HepG2 (cell line): ENCODE measurements at regions not wholly inside any gene's neighbourhood (a gene's known extent, or its start where the extent isn't known, plus 50 kb on each side); places are given as distances from the start of the nearest gene placed in this dataset.

ENCODE experiments used
- BRCA1 ChIP-seq: sonication (generic); formaldehyde crosslinking; IDR thresholded peaks from 2 replicates; pipeline ENCODE4 v1.4.0; 2020; ENCODE audit warnings: missing genetic modification reagents
- CHD4 ChIP-seq: fragments of 200-600 bp; sonication (generic); IDR thresholded peaks from 2 replicates; pipeline ENCODE4 v1.7.0; 2017; ENCODE audit warnings: mild to moderate bottlenecking, low read length, borderline replicate concordance
- CREM ChIP-seq, 2 experiments: sonication (generic) in 1 of 2; formaldehyde crosslinking in 1 of 2; IDR thresholded peaks; 2 replicates each; pipeline versions ENCODE4 v1.4.0 to v1.6.1; 2016 to 2020; ENCODE audit warnings: antibody characterized with exemption in 1 of 2, mild to moderate bottlenecking in 1 of 2, missing genetic modification reagents in 1 of 2
- NCOR1 ChIP-seq: fragments of 200-600 bp; sonication (generic); IDR thresholded peaks from 2 replicates; pipeline ENCODE4 v1.7.0; 2017; ENCODE audit warnings: antibody characterized with exemption, low read length, borderline replicate concordance
- NFE2L2 ChIP-seq: fragments of 150-350 bp; IDR thresholded peaks from 2 replicates; pipeline ENCODE4 v1.6.1; 2014; ENCODE audit warnings: low read length
- RXRA ChIP-seq: sonication (generic); formaldehyde crosslinking; IDR thresholded peaks from 2 replicates; pipeline ENCODE4 v1.5.1; 2020; ENCODE audit warnings: missing genetic modification reagents
- SIN3A ChIP-seq: IDR thresholded peaks from 2 replicates; pipeline ENCODE4 v1.6.1; 2011; ENCODE audit warnings: low read depth, mild to moderate bottlenecking, control low read depth, low read length, borderline replicate concordance
- ZNF274 ChIP-seq: sonication (generic); formaldehyde crosslinking; IDR thresholded peaks from 2 replicates; pipeline ENCODE4 v1.5.1; 2020; ENCODE audit warnings: mild to moderate bottlenecking, missing genetic modification reagents
- ZNF432 ChIP-seq: sonication (generic); formaldehyde crosslinking; IDR thresholded peaks from 2 replicates; pipeline ENCODE4 v1.5.0; 2020; ENCODE audit warnings: missing genetic modification reagents, mild to moderate bottlenecking, borderline replicate concordance
- ZNF569 ChIP-seq: sonication (generic); formaldehyde crosslinking; IDR thresholded peaks from 2 replicates; pipeline ENCODE4 v1.5.0; 2020; ENCODE audit warnings: mild to moderate bottlenecking, missing genetic modification reagents, moderate library complexity, borderline replicate concordance
- TF ChIP-seq, protein P1 (sequence below): sonication (generic); formaldehyde crosslinking; IDR thresholded peaks from 2 replicates; pipeline ENCODE4 v1.9.0; 2022; ENCODE audit warnings: missing genetic modification reagents, mild to moderate bottlenecking, borderline replicate concordance

DNA sequence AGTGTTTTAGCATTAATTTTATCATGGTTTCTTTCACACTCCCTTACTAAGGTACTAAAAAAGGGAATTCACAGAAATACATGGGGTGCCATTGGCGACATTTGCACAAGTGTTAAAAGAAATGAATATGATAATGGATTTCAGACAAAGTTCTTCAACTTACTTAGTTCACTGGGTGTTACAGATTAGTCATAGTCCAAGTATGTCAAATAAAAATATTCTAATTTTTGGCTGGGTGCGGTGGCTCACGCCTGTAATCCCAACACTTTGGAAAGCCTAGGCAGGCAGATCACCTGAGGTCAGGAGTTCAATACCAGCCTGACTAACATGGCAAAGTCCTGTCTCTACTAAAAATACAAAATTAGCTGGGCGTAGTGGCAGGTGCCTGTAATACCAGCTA, 286.1 kb upstream of the TFAP2D start:
- no peak for TF ChIP-seq CHD4
- no peak for TF ChIP-seq CREM (IDR thresholded peaks at IDR 0.05)
- TF ChIP-seq CREM (CRISPR knock-in tag; IDR thresholded peaks at IDR 0.05), result no peak
- TF ChIP-seq SIN3A, result no peak
- no peak for TF ChIP-seq NCOR1
- TF ChIP-seq BRCA1 (CRISPR knock-in tag), result no peak
- TF ChIP-seq, protein P1, sequence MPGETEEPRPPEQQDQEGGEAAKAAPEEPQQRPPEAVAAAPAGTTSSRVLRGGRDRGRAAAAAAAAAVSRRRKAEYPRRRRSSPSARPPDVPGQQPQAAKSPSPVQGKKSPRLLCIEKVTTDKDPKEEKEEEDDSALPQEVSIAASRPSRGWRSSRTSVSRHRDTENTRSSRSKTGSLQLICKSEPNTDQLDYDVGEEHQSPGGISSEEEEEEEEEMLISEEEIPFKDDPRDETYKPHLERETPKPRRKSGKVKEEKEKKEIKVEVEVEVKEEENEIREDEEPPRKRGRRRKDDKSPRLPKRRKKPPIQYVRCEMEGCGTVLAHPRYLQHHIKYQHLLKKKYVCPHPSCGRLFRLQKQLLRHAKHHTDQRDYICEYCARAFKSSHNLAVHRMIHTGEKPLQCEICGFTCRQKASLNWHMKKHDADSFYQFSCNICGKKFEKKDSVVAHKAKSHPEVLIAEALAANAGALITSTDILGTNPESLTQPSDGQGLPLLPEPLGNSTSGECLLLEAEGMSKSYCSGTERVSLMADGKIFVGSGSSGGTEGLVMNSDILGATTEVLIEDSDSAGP (CRISPR knock-in tag), result no peak
- no peak for TF ChIP-seq ZNF569 (CRISPR knock-in tag)
- no peak for TF ChIP-seq NFE2L2
- no peak for TF ChIP-seq RXRA (CRISPR knock-in tag)
- no peak for TF ChIP-seq ZNF274 (CRISPR knock-in tag)
- TF ChIP-seq ZNF432 (CRISPR knock-in tag), result no peak
